ENCODE measurements at regions not wholly inside any gene's neighbourhood (a gene's known extent, or its start where the extent isn't known, plus 50 kb on each side); places are given as distances from the start of the nearest gene placed in this dataset.

GRCh38 chr17:69773081-69773480 lies 301.9 kb upstream of the KCNJ16 start (continued):
- no peak for TF ChIP-seq ELK1 (CRISPR knock-in tag; IDR thresholded peaks at IDR 0.05)
- TF ChIP-seq MEIS2 (IDR thresholded peaks at IDR 0.05; ENCODE audit: partially characterized antibody), result no peak

GRCh38 chr17:69779378-69780214 lies 295.4 kb upstream of the KCNJ16 start:
- CTCF ChIA-PET (ENCODE audit: low intra/inter-chr PET ratio), result no interaction called here
- no peaks in the 10 kb centered on the region for H3K79me2 ChIP-seq (ENCODE audit: control insufficient read depth, insufficient read depth, low read length)
- in situ Hi-C loops (cut with MboI), result no loop called here
- no peak overlapping the region for H3K4me3 ChIP-seq
- H3K27me3 ChIP-seq (ENCODE audit: control insufficient read depth in 2 of 2, insufficient read depth in 2 of 2, low read length in 2 of 2), result no peaks in the 10 kb centered on the region
- FAIRE-seq (no peak), DNase-seq (ENCODE audit: extremely low read depth in 1 of 4, low spot score in 3 of 4) (no peak), ATAC-seq (no peak)
- no peaks in the 10 kb centered on the region for H3K36me3 ChIP-seq (ENCODE audit: control insufficient read depth, insufficient read depth, low read length)
- 9% methylated on average over 8 of the region's 8 CpGs for WGBS (ENCODE audit: insufficient coverage, low coverage, missing lambda C conversion rate)
- H4K20me1 ChIP-seq (replicated peaks; ENCODE audit: control insufficient read depth, insufficient read depth, low read length), result no peaks in the 10 kb centered on the region
- intact Hi-C loops (cut with micrococcal nuclease), result no loop called here
- POLR2A ChIA-PET, result no interaction called here
- no peak overlapping the region for H3K27ac ChIP-seq (ENCODE audit: extremely low read depth, low read depth, low read length)
- no peak overlapping the region for H2AFZ ChIP-seq (ENCODE audit: low read depth, low read length)
- BruUV-seq (replicated peaks), result no TSS peak
- H3K9me1 ChIP-seq (ENCODE audit: control insufficient read depth, insufficient read depth, low read length), result no peaks in the 10 kb centered on the region
- H3K4me1 ChIP-seq (replicated peaks in 1 of 2; ENCODE audit: control insufficient read depth in 2 of 2, insufficient read depth in 2 of 2, low read length in 2 of 2), result no peaks in the 10 kb centered on the region
- H3K9me3 ChIP-seq (replicated peaks; ENCODE audit: control insufficient read depth, insufficient read depth, low read depth, low read length), result no peaks in the 10 kb centered on the region; the same call in 1 of the 2 replicates
- no peak overlapping the region for H3K9ac ChIP-seq (ENCODE audit: insufficient read depth in 1 of 2, low read depth in 2 of 2, low read length in 2 of 2)
- no peak overlapping the region for H3K4me2 ChIP-seq (ENCODE audit: insufficient read depth, low read length)
- TF ChIP-seq SIN3A (IDR thresholded peaks at IDR 0.05; ENCODE audit: borderline replicate concordance in 2 of 2, control insufficient read depth in 1 of 2, low read depth in 2 of 2, low read length in 2 of 2) (no peak), DACH1 (IDR thresholded peaks at IDR 0.05; ENCODE audit: partially characterized antibody) (no peak), NR0B1 (IDR thresholded peaks at IDR 0.05; ENCODE audit: partially characterized antibody) (no peak), IRF1 (CRISPR knock-in tag; IDR thresholded peaks at IDR 0.05; ENCODE audit: borderline replicate concordance) (no peak), SNAPC5 (CRISPR knock-in tag; IDR thresholded peaks at IDR 0.05) (no peak), GTF2A2 (tag; IDR thresholded peaks at IDR 0.05) (no peak), ATF7 (IDR thresholded peaks at IDR 0.05) (no peak), HMGXB4 (CRISPR knock-in tag; IDR thresholded peaks at IDR 0.05) (no peak), OTX1 (CRISPR knock-in tag; IDR thresholded peaks at IDR 0.05) (no peak), FOXK1 (CRISPR knock-in tag; IDR thresholded peaks at IDR 0.05; ENCODE audit: borderline replicate concordance) (no peak), TCF3 (CRISPR knock-in tag; IDR thresholded peaks at IDR 0.05) (no peak)

Data from K562 (cell line).